Tibial artery (tissue), 4 donors: ENCODE measurements at regions not wholly inside any gene's neighbourhood (a gene's known extent, or its start where the extent isn't known, plus 50 kb on each side); places are given as distances from the start of the nearest gene placed in this dataset.
A peak's percentile ranks its signal among the peaks of the same experiment; 100 is the strongest.

Source experiments
- DNase-seq, 2 donors: peaks; one replicate each; pipeline ENCODE4 v3.0.0-alpha.2; 2019
- H3K27ac ChIP-seq, 2 donors: fragments of 200-600 bp; sonication (generic) in 1 of 2; 1 replicate in 1 of 2; 2 replicates in 1 of 2; pipeline ENCODE4 v1.5.1; 2018 to 2019; ENCODE audit warnings: mild to moderate bottlenecking in 1 of 2
- H3K27me3 ChIP-seq, 2 donors: fragments of 200-600 bp; sonication (generic) in 1 of 2; one replicate each; pipeline versions ENCODE4 v1.5.1 to v1.6.0; 2016 to 2019
- H3K36me3 ChIP-seq, 3 donors: fragments of 200-600 bp; sonication (generic) in 2 of 3; one replicate each; pipeline ENCODE4 v1.5.1; 2016 to 2019; ENCODE audit warnings: mild to moderate bottlenecking in 2 of 3
- H3K4me1 ChIP-seq, 4 donors: fragments of 200-600 bp; sonication (generic) in 2 of 4; 1 replicate in 3 of 4; 2 replicates in 1 of 4; pipeline ENCODE4 v1.5.1; 2016 to 2019
- H3K4me3 ChIP-seq, 2 donors: fragments of 200-600 bp; sonication (generic) in 1 of 2; 1 replicate in 1 of 2; 2 replicates in 1 of 2; pipeline ENCODE4 v1.5.1; 2018 to 2019; ENCODE audit warnings: mild to moderate bottlenecking in 2 of 2
- H3K9me3 ChIP-seq, 3 donors: fragments of 200-600 bp; sonication (generic) in 1 of 3; one replicate each; pipeline ENCODE4 v1.5.1; 2016 to 2019
- CTCF ChIP-seq, 2 experiments: fragments of 200-600 bp in 1 of 2; fragments of 450-650 bp in 1 of 2; IDR thresholded peaks; one replicate each; pipeline ENCODE4 v1.5.1; 2017 to 2019; ENCODE audit warnings: antibody characterized with exemption in 2 of 2, mild to moderate bottlenecking in 1 of 2, moderate library complexity in 1 of 2
- intact Hi-C: fragments of 100-400 bp; cut with DNase I; formaldehyde crosslinking; loops from one replicate; pipeline ENCODE4 v1.15.0; 2023; ENCODE audit warnings: low total_unique reads

- intact Hi-C loops = no loop called here
- DNase-seq = peak in 1 of 2 donors; percentile 49
- Histone ChIP-seq H3K9me3 (no peaks in the 10 kb centered on the region), H3K4me3 (no peak overlapping the region), H3K27me3 (no peaks in the 10 kb centered on the region), H3K27ac (no peak overlapping the region), H3K4me1 (no peaks in the 10 kb centered on the region), H3K36me3 (no peaks in the 10 kb centered on the region)
- no peak for TF ChIP-seq CTCF (IDR thresholded peaks at IDR 0.05)
Observed at GRCh38 chr5:2999926-3000325, 248.4 kb upstream of the IRX2 start.

- intact Hi-C loops = no loop called here
- no peaks in the 10 kb centered on the region for H3K4me1 ChIP-seq
- DNase-seq = no peak
- H3K27me3 ChIP-seq = no peaks in the 10 kb centered on the region
- no peak overlapping the region for H3K27ac ChIP-seq
- no peaks in the 10 kb centered on the region for H3K9me3 ChIP-seq
- TF ChIP-seq CTCF (IDR thresholded peaks at IDR 0.05) = no peak
- no peaks in the 10 kb centered on the region for H3K36me3 ChIP-seq
- H3K4me3 ChIP-seq = no peak overlapping the region
Observed at GRCh38 chr5:2998106-2998505, 246.6 kb upstream of the IRX2 start.

GRCh38 chr5:2997179-2997578, 245.7 kb upstream of the IRX2 start:
- H3K27ac ChIP-seq = no peak overlapping the region
- H3K9me3 ChIP-seq = no peaks in the 10 kb centered on the region
- no peaks in the 10 kb centered on the region for H3K4me1 ChIP-seq
- H3K27me3 ChIP-seq = no peaks in the 10 kb centered on the region
- peak in 1 of 2 donors; percentile 46 for DNase-seq
- no peaks in the 10 kb centered on the region for H3K36me3 ChIP-seq
- intact Hi-C loops = no loop called here
- TF ChIP-seq CTCF (IDR thresholded peaks at IDR 0.05) = no peak
- no peak overlapping the region for H3K4me3 ChIP-seq

- intact Hi-C loops = no loop called here
- no peaks in the 10 kb centered on the region for H3K9me3 ChIP-seq
- H3K4me1 ChIP-seq = no peaks in the 10 kb centered on the region
- DNase-seq = peak in 1 of 2 donors; percentile 28
- no peak for TF ChIP-seq CTCF (IDR thresholded peaks at IDR 0.05)
- no peak overlapping the region for H3K27ac ChIP-seq
- H3K36me3 ChIP-seq = no peaks in the 10 kb centered on the region
- H3K27me3 ChIP-seq = no peaks in the 10 kb centered on the region
- no peak overlapping the region for H3K4me3 ChIP-seq
Observed at GRCh38 chr5:2996687-2997086, 245.2 kb upstream of the IRX2 start.

- TF ChIP-seq CTCF (IDR thresholded peaks at IDR 0.05) = no peak
- intact Hi-C loops = no loop called here
- DNase-seq = peak in 1 of 2 donors; percentile 24
- no peaks in the 10 kb centered on the region for H3K27me3 ChIP-seq
- H3K27ac ChIP-seq = no peak overlapping the region
- H3K9me3 ChIP-seq = no peaks in the 10 kb centered on the region
- H3K4me1 ChIP-seq = no peaks in the 10 kb centered on the region
- H3K36me3 ChIP-seq = no peaks in the 10 kb centered on the region
- H3K4me3 ChIP-seq = no peak overlapping the region
Observed at GRCh38 chr5:2996248-2996647, 244.8 kb upstream of the IRX2 start.

GRCh38 chr5:2995667-2996066, 244.2 kb upstream of the IRX2 start:
- H3K4me3 ChIP-seq = no peak overlapping the region
- H3K9me3 ChIP-seq = no peaks in the 10 kb centered on the region
- no peaks in the 10 kb centered on the region for H3K27me3 ChIP-seq
- DNase-seq = no peak
- H3K36me3 ChIP-seq = no peaks in the 10 kb centered on the region
- H3K4me1 ChIP-seq = no peaks in the 10 kb centered on the region
- TF ChIP-seq CTCF (IDR thresholded peaks at IDR 0.05) = no peak
- no peak overlapping the region for H3K27ac ChIP-seq
- intact Hi-C loops = no loop called here
